KG1 (cell line): ENCODE measurements at regions not wholly inside any gene's neighbourhood (a gene's known extent, or its start where the extent isn't known, plus 50 kb on each side); places are given as distances from the start of the nearest gene placed in this dataset.
"Not testable (repeated sequence)": the region's sequence is repeated elsewhere in the genome, so short reads cannot be mapped to it uniquely, and the experiment has no call there.

Experiments
- DNase-seq: peaks from one replicate; lab custom pipeline; 2025; lab: John Stamatoyannopoulos, UW

GRCh38 chr1:47684964-47685762 is 247.3 kb downstream of the FOXD2 start:
- no peak for DNase-seq

GRCh38 chr1:47685763-47686066 is 247.9 kb downstream of the FOXD2 start:
- DNase-seq, result no peak

- no peak for DNase-seq
These were observed 249.1 kb downstream of the FOXD2 start for GRCh38 chr1:47686731-47687630.

- no peak for DNase-seq
These were observed 250.0 kb downstream of the FOXD2 start for GRCh38 chr1:47687631-47688460.

DNA sequence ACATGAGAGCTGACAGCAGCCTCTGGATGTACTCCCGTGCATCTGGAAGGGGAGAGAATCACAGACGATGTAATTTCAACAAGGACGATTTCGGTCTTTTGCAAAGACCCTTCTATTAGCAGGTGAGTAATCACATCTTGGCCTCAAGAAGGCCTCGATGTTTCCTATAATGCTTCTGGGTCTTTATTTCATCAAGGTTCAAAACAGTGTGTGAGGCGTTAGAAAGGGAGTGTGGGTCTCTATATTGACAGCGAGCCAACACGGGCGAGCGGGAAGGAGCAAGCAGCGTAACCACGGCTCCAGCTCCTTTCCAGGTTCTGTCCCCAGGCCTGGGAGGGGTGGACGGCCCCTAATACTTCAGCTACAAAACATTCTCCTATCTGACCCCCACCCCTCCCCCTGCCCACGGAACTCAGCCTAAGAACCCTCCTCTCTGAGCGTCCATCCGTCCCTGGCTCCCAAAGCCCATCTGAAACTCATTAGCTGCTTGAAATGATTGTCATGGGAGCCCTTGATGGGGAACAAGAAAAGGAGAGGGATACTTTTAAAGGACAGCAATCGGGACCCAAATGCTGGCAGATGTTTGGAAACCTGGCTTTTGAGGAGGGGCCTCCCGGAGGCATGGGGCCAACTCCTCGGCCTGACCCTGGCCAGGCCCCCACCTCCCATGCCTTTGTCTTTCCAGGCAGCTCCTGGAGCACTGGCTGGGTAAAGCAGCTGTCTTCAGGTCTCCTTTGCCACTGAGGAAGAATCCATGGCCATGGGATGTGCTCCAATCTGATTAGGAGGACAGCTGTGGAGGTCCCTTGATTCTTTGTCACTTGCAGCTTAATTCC is 250.8 kb downstream of the FOXD2 start:
- DNase-seq, result no peak

- no peak for DNase-seq
These were observed 252.1 kb downstream of the FOXD2 start for GRCh38 chr1:47689894-47690293.

DNA sequence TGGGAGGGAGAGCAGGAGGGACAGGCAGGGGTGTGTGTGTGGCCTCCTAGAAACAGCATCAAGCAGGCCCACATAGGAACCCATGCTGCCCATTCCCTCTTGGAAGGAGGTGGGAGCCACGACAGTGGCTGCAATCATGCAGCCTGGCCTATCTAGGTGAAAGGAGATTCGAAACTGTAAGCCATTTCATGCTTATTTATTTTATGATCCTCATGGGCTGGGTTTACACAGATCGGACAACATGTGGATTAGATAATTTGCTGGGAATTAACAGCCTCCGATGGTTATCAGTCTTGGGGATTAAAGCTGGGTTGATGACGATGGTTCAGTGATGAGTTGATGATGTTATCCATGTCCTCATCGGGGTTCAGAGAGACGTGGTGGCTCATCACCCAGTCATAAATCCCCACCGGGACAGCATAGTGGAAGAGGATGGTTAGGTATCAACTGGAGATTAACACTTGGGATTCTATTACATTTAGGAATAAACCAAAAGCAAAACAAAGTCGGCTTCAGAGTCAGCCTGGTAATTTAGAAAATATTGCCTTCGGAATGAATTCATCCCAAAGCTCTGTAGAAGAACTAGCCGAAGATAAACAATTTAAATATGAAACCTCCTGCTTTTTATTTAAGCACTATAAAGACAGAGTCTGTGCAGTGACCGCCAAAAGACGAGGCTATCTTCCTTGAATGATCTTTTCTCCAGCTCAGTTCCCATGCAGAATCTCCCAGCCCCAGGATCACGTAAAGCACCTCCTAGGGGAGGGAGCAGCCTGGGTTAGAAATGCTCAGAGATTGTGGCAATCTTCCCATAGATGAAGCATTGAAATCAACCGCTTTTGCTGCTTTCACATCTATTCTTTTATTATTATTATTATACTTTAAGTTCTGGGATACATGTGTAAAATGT is 252.8 kb downstream of the FOXD2 start:
- DNase-seq, result no peak

- not testable (repeated sequence) for DNase-seq
These were observed 253.4 kb downstream of the FOXD2 start for GRCh38 chr1:47691293-47691692.

- no peak for DNase-seq
These were observed 254.4 kb downstream of the FOXD2 start for GRCh38 chr1:47692196-47692595.

- DNase-seq, result no peak
These were observed 255.3 kb downstream of the FOXD2 start for GRCh38 chr1:47693115-47693514.

GRCh38 chr1:47694011-47694890 is 256.4 kb downstream of the FOXD2 start:
- DNase-seq, result no peak

DNA sequence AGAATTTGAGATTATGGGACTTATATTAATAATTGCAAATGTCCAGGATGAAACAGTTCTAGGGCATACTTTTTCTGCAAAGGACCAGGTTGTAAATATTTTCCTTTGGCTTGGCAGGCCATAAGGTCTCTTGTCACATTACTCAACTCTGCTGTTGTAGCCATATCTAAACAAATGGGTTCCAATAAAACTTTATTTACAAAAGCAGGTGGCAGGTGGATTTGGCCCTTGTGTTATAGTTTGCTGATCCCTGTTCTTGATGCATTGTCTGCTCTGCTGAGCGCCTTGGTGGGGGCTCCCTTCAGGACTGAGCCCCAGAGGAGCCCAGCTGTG is 258.5 kb downstream of the FOXD2 start:
- DNase-seq, result no peak

DNA sequence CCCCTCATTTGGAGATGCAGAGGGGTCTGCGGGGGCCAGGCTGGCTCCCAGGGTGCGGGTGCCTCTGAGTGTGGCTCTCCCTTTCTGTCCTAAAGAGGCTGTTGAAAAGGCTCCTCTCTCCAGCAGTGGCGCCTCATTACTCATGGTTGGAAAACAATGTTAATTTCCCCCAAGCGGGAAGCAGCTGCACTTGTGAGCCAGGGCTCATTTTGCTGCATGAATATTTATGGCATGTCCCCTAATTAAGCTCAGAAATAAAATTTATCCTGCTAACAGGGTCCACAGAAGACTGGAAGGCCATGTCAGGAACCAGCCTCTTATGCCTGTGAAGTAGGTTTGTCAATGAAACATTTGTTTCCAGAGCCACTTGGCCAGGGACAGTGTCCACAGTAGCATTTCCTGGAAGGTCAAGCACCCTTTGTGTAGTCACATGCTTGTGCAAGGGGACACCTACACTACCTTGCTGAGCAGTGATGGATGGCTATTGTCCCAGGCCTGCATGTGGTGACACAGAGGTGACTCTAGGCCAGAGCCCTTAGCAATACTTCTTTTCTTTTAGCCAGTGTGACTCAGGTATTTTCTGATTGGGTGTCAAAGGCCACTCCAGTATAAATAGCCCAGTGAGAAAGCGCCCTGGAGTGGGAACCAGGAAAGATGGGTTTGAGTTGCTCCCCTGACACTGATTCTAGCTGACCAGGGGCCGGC is 259.0 kb downstream of the FOXD2 start:
- no peak for DNase-seq

GRCh38 chr1:47697616-47698335 is 259.9 kb downstream of the FOXD2 start:
- no peak for DNase-seq

DNA sequence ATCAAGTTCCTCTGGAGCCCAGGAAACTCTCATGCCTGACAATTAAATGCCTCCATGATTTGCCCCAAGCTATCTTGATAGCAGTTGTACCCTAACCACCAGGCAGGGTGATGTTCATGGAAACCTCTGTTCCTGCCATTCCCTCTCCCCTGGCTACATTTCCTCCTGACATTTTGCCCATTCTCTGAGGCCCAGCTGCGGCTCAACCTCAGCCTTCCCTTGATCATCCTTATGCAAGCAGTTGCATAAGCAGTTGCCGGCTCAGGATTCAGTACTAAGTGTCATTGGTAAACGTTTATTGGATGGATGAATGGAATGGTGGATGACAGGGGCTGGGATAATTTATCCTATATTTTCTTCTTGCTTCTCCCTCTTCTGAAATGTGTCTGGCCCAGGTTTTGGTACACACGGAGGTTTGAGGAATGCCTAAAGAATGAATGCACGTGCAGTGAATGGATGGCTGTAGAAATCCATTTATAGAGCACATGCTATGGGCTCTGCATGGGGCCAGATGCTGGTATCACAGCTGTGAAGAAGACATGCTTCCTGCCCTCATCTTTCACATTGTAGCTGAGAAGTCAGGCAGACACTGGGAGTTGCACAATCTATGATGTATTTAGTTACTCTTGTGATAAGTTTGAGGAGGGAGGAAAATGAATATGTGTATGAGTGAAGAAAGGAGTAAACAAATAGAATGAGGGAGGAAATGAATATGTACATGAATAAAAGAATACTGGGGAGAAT is 261.8 kb downstream of the FOXD2 start:
- DNase-seq, result no peak

DNA sequence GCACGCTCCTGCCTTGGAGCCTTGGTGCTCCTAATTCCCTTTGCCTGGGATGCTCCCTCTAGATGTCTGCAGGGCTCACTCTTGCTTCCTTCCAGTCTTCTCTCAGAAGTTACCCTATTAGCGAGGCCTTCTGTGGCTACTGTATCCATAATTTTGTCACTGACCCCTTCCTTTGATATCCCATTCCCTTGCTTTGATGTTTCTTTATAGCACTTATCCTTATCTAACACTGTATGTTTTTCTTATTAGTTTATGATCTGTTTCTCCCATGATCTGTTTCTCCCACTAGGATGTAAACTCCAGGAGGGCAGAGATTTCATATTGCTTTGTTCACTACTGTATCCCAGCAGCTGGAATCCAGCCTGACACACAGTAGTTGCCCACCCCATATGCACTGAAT is 263.4 kb downstream of the FOXD2 start:
- DNase-seq, result no peak

DNA sequence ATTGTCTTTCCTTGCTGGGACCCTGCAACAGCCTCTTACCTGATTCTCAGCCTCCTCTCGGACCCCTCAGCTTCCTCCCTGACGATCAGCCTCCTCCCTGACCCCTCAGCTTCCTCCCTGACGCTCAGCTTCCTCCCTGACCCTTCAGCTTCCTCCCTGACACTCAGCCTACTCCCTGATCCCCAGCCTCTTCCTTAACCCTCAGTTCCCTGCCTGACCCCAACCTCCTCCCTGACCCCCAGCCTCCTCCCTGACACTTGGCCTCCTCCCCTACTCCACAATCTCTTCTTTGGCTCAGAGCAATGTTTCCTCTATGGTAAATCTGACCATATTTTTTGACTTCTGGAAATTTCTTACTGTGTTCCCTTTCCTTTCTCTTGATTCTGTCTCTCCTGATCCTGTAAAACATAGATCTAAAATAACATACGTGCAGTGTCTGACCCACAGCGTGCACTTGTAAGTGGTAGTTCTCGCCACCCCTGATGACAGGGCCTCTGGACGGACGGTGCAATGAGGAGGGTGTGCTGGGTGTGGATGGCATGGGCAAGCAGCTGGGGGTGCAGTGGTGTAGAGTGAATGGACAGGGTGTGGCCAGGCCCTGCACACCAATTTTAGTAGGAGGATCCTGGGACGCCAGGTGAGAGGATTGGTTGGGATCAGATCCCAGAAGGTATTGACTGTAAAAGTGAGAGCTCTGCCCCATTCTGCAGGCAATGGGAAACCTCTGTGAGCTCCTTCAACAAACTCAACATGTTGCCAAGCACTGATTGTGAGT is 264.1 kb downstream of the FOXD2 start:
- no peak for DNase-seq
